H1 (cell line): ENCODE measurements at regions not wholly inside any gene's neighbourhood (a gene's known extent, or its start where the extent isn't known, plus 50 kb on each side); places are given as distances from the start of the nearest gene placed in this dataset.

Experiments used
- CTCF ChIA-PET: fragments of 300-600 bp; sonication (Branson Sonifier 250); formaldehyde crosslinking; loops from one replicate; lab custom pipeline; 2021; ENCODE audit not compliant: partially characterized antibody; lab: Charles Lee
- POLR2A ChIA-PET: fragments of 300-600 bp; sonication (Branson Sonifier 250); formaldehyde crosslinking; loops from one replicate; lab custom pipeline; 2021; ENCODE audit warnings: inconsistent platforms; ENCODE audit not compliant: partially characterized antibody; lab: Charles Lee
- DNase-seq, 2 experiments: peaks; one replicate each; pipeline versions ENCODE4 v3.0.0 to v3.0.0-alpha.2; 2010 to 2022; ENCODE audit warnings: low spot score in 2 of 2, low read depth in 1 of 2, mixed read lengths in 1 of 2
- FAIRE-seq: peaks from 2 replicates; lab custom pipeline; 2011; peaks lifted over from hg19 to GRCh38; lab: Jason Lieb, UNC
- H2AFZ ChIP-seq: 2 replicates; pipeline ENCODE4 v1.8.1; 2012; ENCODE audit warnings: low read length, inconsistent platforms
- H2AK5ac ChIP-seq: 2 replicates; pipeline ENCODE4 v1.6.1; 2013; ENCODE audit warnings: low read depth, low read length
- H2BK120ac ChIP-seq: replicated peaks from 2 replicates; pipeline ENCODE3; 2013; ENCODE audit warnings: low read depth, low read length, inconsistent platforms
- H2BK12ac ChIP-seq: 2 replicates; pipeline ENCODE4 v1.6.1; 2013; ENCODE audit warnings: low read depth, low read length
- H2BK15ac ChIP-seq: 2 replicates; pipeline ENCODE4 v1.6.1; 2013; ENCODE audit warnings: low read length
- H2BK20ac ChIP-seq: 2 replicates; pipeline ENCODE4 v1.6.1; 2013; ENCODE audit warnings: low read length
- H2BK5ac ChIP-seq: 2 replicates; pipeline ENCODE4 v1.6.1; 2013; ENCODE audit warnings: low read depth, low read length
- H3K14ac ChIP-seq: 2 replicates; pipeline ENCODE4 v1.6.1; 2013; ENCODE audit warnings: inconsistent platforms; ENCODE audit not compliant: insufficient read length
- H3K18ac ChIP-seq: 2 replicates; pipeline ENCODE4 v1.6.1; 2013; ENCODE audit warnings: low read length; ENCODE audit errors: extremely low read depth
- H3K23ac ChIP-seq: 2 replicates; pipeline ENCODE4 v1.6.1; 2013; ENCODE audit warnings: inconsistent platforms; ENCODE audit not compliant: insufficient read length
- H3K23me2 ChIP-seq: 2 replicates; pipeline ENCODE4 v1.6.1; 2013; ENCODE audit warnings: low read depth, low read length
- H3K27ac ChIP-seq: 2 replicates; pipeline ENCODE4 v1.6.1; 2011; ENCODE audit warnings: low read depth, low read length, inconsistent platforms
- H3K27me3 ChIP-seq, 4 experiments: replicated peaks in 1 of 4; 1 replicate in 1 of 4; 2 replicates in 3 of 4; pipeline versions ENCODE4 v1.6.1 to v1.8.1; 2011 to 2013; ENCODE audit warnings: low read length in 3 of 4, mild to moderate bottlenecking in 3 of 4, inconsistent platforms in 2 of 4, mixed read lengths in 2 of 4, moderate library complexity in 1 of 4; ENCODE audit not compliant: control insufficient read depth in 3 of 4, insufficient read depth in 3 of 4; ENCODE audit errors: extremely low read depth in 1 of 4
- H3K36me3 ChIP-seq, 4 experiments: 2 replicates each; pipeline versions ENCODE4 v1.6.1 to v1.8.1; 2011 to 2013; ENCODE audit warnings: mild to moderate bottlenecking in 4 of 4, low read length in 3 of 4, moderate library complexity in 2 of 4, control low read depth in 1 of 4, inconsistent platforms in 1 of 4; ENCODE audit not compliant: insufficient read depth in 4 of 4, control insufficient read depth in 2 of 4
- H3K4ac ChIP-seq: replicated peaks from 2 replicates; pipeline ENCODE3; 2013; ENCODE audit warnings: low read length, low read depth, mixed read lengths, inconsistent platforms; ENCODE audit not compliant: insufficient read length
- H3K4me1 ChIP-seq, 4 experiments: replicated peaks in 1 of 4; 1 replicate in 1 of 4; 2 replicates in 3 of 4; pipeline versions ENCODE4 v1.6.1 to v1.8.1; 2011 to 2013; ENCODE audit warnings: low read length in 3 of 4, inconsistent platforms in 2 of 4, mixed read lengths in 1 of 4; ENCODE audit not compliant: insufficient read depth in 4 of 4, control insufficient read depth in 3 of 4
- H3K4me2 ChIP-seq, 2 experiments: 2 replicates each; pipeline versions ENCODE4 v1.6.1 to v1.8.1; 2011 to 2013; ENCODE audit warnings: low read depth in 2 of 2, low read length in 2 of 2, control low read depth in 1 of 2, inconsistent platforms in 1 of 2, mild to moderate bottlenecking in 1 of 2; ENCODE audit not compliant: insufficient read depth in 1 of 2
- H3K4me3 ChIP-seq, 4 experiments: fragments of 200-600, 300-600 bp in 1 of 4; sonication (generic), shearing (Covaris generic), sonication (Bioruptor Twin) in 1 of 4; 2 replicates each; pipeline versions ENCODE4 v1.5.1 to v1.8.1; 2011 to 2016; ENCODE audit warnings: low read length in 4 of 4, low read depth in 3 of 4, control low read depth in 2 of 4, inconsistent platforms in 2 of 4, mild to moderate bottlenecking in 2 of 4, mixed read lengths in 1 of 4, moderate library complexity in 1 of 4; ENCODE audit not compliant: insufficient read depth in 2 of 4; ENCODE audit errors: extremely low read depth in 1 of 4
- H3K56ac ChIP-seq: replicated peaks from 2 replicates; pipeline ENCODE3; 2013; ENCODE audit warnings: low read depth, mild to moderate bottlenecking, mixed read lengths, low read length, inconsistent platforms; ENCODE audit not compliant: insufficient read length
- H3K79me1 ChIP-seq: 2 replicates; pipeline ENCODE4 v1.6.1; 2013; ENCODE audit warnings: low read depth, low read length, control low read depth
- H3K79me2 ChIP-seq, 2 experiments: 2 replicates each; pipeline versions ENCODE4 v1.6.1 to v1.8.1; 2012 to 2013; ENCODE audit warnings: low read length in 2 of 2, mild to moderate bottlenecking in 2 of 2, inconsistent platforms in 1 of 2; ENCODE audit not compliant: insufficient read depth in 2 of 2, control insufficient read depth in 1 of 2
- H3K9ac ChIP-seq, 4 experiments: replicated peaks in 1 of 4; 1 replicate in 1 of 4; 2 replicates in 3 of 4; pipeline versions ENCODE4 v1.6.1 to v1.8.1; 2011 to 2013; ENCODE audit warnings: low read depth in 3 of 4, low read length in 3 of 4, control low read depth in 2 of 4, mild to moderate bottlenecking in 2 of 4, moderate library complexity in 2 of 4, inconsistent platforms in 1 of 4; ENCODE audit errors: extremely low read depth in 1 of 4
- H3K9me3 ChIP-seq, 2 experiments: 2 replicates each; pipeline versions ENCODE4 v1.6.1 to v1.8.1; 2012 to 2013; ENCODE audit warnings: mild to moderate bottlenecking in 2 of 2, moderate library complexity in 2 of 2, control low read depth in 1 of 2, inconsistent platforms in 1 of 2, low read depth in 1 of 2, low read length in 1 of 2, mixed read lengths in 1 of 2; ENCODE audit not compliant: insufficient read depth in 2 of 2
- H4K20me1 ChIP-seq, 2 experiments: replicated peaks in 1 of 2; 2 replicates each; pipeline versions ENCODE3 to v1.8.1; 2011 to 2013; ENCODE audit warnings: inconsistent platforms in 2 of 2, low read length in 2 of 2, mild to moderate bottlenecking in 1 of 2; ENCODE audit not compliant: insufficient read depth in 2 of 2, control insufficient read depth in 1 of 2
- H4K5ac ChIP-seq: 2 replicates; pipeline ENCODE4 v1.6.1; 2013; ENCODE audit warnings: low read length, low read depth, mixed read lengths, inconsistent platforms; ENCODE audit not compliant: insufficient read length
- H4K8ac ChIP-seq: 2 replicates; pipeline ENCODE4 v1.8.0; 2013; ENCODE audit warnings: mild to moderate bottlenecking, moderate library complexity, low read length, inconsistent platforms; ENCODE audit not compliant: insufficient read depth; ENCODE audit errors: extremely low read depth
- H4K91ac ChIP-seq: replicated peaks from 2 replicates; pipeline ENCODE3; 2013; ENCODE audit warnings: low read length, mixed read lengths, inconsistent platforms; ENCODE audit not compliant: insufficient read length
- CHD2 ChIP-seq: IDR thresholded peaks from 2 replicates; pipeline ENCODE4 v1.6.1; 2012; ENCODE audit warnings: low read length, improper control_type of control experiment
- EGR1 ChIP-seq: IDR thresholded peaks from 2 replicates; pipeline ENCODE4 v1.6.1; 2011; ENCODE audit warnings: low read depth, low read length, borderline replicate concordance
- EZH2 ChIP-seq: fragments of 200-600 bp; sonication (generic); IDR thresholded peaks from 2 replicates; pipeline ENCODE4 v1.7.1; 2012; ENCODE audit warnings: low read depth, mild to moderate bottlenecking, moderate library complexity, low read length, inconsistent platforms; ENCODE audit not compliant: severe bottlenecking
- JUND ChIP-seq: IDR thresholded peaks from 2 replicates; pipeline ENCODE4 v1.6.1; 2011; ENCODE audit warnings: mild to moderate bottlenecking, improper control_type of control experiment, low read length
- SAP30 ChIP-seq: fragments of 300-600 bp; sonication (generic); IDR thresholded peaks from 2 replicates; pipeline ENCODE4 v1.7.1; 2012; ENCODE audit warnings: low read length, moderate library complexity, mild to moderate bottlenecking, inconsistent platforms; ENCODE audit not compliant: insufficient read depth, insufficient replicate concordance
- SP4 ChIP-seq: IDR thresholded peaks from 2 replicates; pipeline ENCODE4 v1.6.1; 2012; ENCODE audit warnings: low read length, inconsistent platforms
- SRF ChIP-seq: IDR thresholded peaks from 2 replicates; pipeline ENCODE4 v1.6.1; 2011; ENCODE audit warnings: mild to moderate bottlenecking, low read depth, low read length, moderate library complexity
- SUZ12 ChIP-seq: fragments of 200-600 bp; sonication (generic); IDR thresholded peaks from 2 replicates; pipeline ENCODE4 v1.6.1; 2012; ENCODE audit warnings: mild to moderate bottlenecking, inconsistent platforms, low read length, moderate library complexity, mixed read lengths
- TAF7 ChIP-seq: optimal IDR thresholded peaks from 2 replicates; pipeline ENCODE3; 2011; ENCODE audit warnings: low read depth, mild to moderate bottlenecking, inconsistent platforms, low read length, moderate library complexity, borderline replicate concordance
- TF ChIP-seq, protein P1 (sequence below): IDR thresholded peaks from 2 replicates; pipeline ENCODE4 v1.6.1; 2012; ENCODE audit warnings: inconsistent platforms
- TF ChIP-seq, protein P2 (sequence below): IDR thresholded peaks from 2 replicates; pipeline ENCODE4 v1.6.1; 2011; ENCODE audit warnings: low read depth, mild to moderate bottlenecking, low read length; ENCODE audit not compliant: insufficient read depth

DNA sequence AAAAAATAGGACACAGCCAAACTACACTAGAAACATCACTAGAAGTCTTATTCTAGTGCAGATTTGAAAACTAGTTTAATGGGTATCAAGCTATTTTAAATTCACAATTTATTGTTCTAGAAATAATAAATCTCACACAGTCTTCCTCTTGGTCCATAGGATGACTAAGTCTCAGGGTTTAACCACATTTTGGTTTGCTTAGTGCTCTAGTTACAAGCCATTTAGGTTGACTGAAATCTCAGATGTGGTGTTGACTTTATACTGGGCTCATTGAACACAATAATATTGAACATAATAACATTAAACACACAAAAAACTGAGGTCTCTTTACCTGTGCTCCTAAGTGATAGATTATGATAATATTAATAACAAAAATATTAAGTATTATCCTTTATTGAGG lies 760.3 kb upstream of the CCDC179 start:
- Histone ChIP-seq H3K4me2 (no peak overlapping the region), H3K27ac (no peak overlapping the region), H2BK5ac (no peak overlapping the region), H3K23me2 (no peaks in the 10 kb centered on the region), H2BK120ac (no peak overlapping the region), H3K4me3 (no peak overlapping the region), H4K5ac (no peak overlapping the region), H3K4ac (no peak overlapping the region), H3K56ac (no peak overlapping the region), H2AFZ (no peak overlapping the region), H3K27me3 (peaks cover 0 to 1% (median 0%) of the 10 kb centered on the region in 4 experiments; a peak in 1 of 7 replicates), H2AK5ac (no peak overlapping the region), H3K79me2 (no peaks in the 10 kb centered on the region), H4K8ac (no peak overlapping the region), H3K23ac (no peak overlapping the region), H3K4me1 (no peaks in the 10 kb centered on the region), H3K79me1 (no peaks in the 10 kb centered on the region), H3K18ac (no peak overlapping the region), H3K36me3 (no peaks in the 10 kb centered on the region), H4K20me1 (no peaks in the 10 kb centered on the region), H3K9me3 (no peaks in the 10 kb centered on the region), H4K91ac (no peak overlapping the region), H2BK12ac (no peak overlapping the region), H3K14ac (no peak overlapping the region), H2BK20ac (no peak overlapping the region), H3K9ac (no peak overlapping the region), H2BK15ac (no peak overlapping the region)
- FAIRE-seq (no peak), DNase-seq (no peak)
- ChIA-PET POLR2A (no interaction called here), CTCF (no interaction called here)
- TF ChIP-seq SRF (no peak), EZH2 (no peak), JUND (no peak), SUZ12 (no peak), SAP30 (no peak), EGR1 (no peak), TAF7 (no peak), CHD2 (no peak), SP4 (no peak)
- TF ChIP-seq, protein P1, sequence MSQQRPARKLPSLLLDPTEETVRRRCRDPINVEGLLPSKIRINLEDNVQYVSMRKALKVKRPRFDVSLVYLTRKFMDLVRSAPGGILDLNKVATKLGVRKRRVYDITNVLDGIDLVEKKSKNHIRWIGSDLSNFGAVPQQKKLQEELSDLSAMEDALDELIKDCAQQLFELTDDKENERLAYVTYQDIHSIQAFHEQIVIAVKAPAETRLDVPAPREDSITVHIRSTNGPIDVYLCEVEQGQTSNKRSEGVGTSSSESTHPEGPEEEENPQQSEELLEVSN = no peak
- TF ChIP-seq, protein P2, sequence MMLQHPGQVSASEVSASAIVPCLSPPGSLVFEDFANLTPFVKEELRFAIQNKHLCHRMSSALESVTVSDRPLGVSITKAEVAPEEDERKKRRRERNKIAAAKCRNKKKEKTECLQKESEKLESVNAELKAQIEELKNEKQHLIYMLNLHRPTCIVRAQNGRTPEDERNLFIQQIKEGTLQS = no peak
